DOHH2 (cell line): ENCODE measurements at regions not wholly inside any gene's neighbourhood (a gene's known extent, or its start where the extent isn't known, plus 50 kb on each side); places are given as distances from the start of the nearest gene placed in this dataset.

Experiments
- H3F3A ChIP-seq: fragments of 200-600 bp; sonication (generic), shearing (Covaris generic); 2 replicates; pipeline ENCODE4 v1.6.0; 2016; ENCODE audit warnings: antibody characterized with exemption, mild to moderate bottlenecking; ENCODE audit not compliant: control insufficient read depth, insufficient read depth
- H3K27ac ChIP-seq: fragments of 200-600 bp; sonication (generic); 2 replicates; pipeline ENCODE4 v1.5.1; 2014; ENCODE audit warnings: low read depth, mild to moderate bottlenecking, low read length, moderate library complexity
- H3K27me3 ChIP-seq: fragments of 200-600 bp; sonication (generic); 2 replicates; pipeline ENCODE4 v1.6.1; 2014; ENCODE audit warnings: mild to moderate bottlenecking, low read length, mixed read lengths; ENCODE audit not compliant: control insufficient read depth
- H3K36me3 ChIP-seq: fragments of 200-600 bp; sonication (generic); 2 replicates; pipeline ENCODE4 v1.6.1; 2014; ENCODE audit warnings: mild to moderate bottlenecking, low read length, moderate library complexity, mixed read lengths; ENCODE audit not compliant: control insufficient read depth
- H3K4me1 ChIP-seq: fragments of 200-600 bp; sonication (generic); 2 replicates; pipeline ENCODE4 v1.6.1; 2014; ENCODE audit warnings: mild to moderate bottlenecking, low read length, mixed read lengths; ENCODE audit not compliant: control insufficient read depth
- H3K4me2 ChIP-seq: fragments of 200-600 bp; sonication (generic); 2 replicates; pipeline ENCODE4 v1.6.0; 2014; ENCODE audit warnings: mild to moderate bottlenecking, low read length, moderate library complexity
- H3K4me3 ChIP-seq: fragments of 200-600 bp; sonication (generic); 2 replicates; pipeline ENCODE4 v1.5.1; 2014; ENCODE audit warnings: mild to moderate bottlenecking, low read length, mixed read lengths
- H3K79me2 ChIP-seq: fragments of 200-600 bp; sonication (generic); 2 replicates; pipeline ENCODE4 v1.6.1; 2014; ENCODE audit warnings: mild to moderate bottlenecking, low read length, mixed read lengths; ENCODE audit not compliant: control insufficient read depth
- H3K9me2 ChIP-seq: fragments of 200-600 bp; sonication (generic); replicated peaks from 2 replicates; pipeline ENCODE4 v1.6.1; 2014; ENCODE audit warnings: mild to moderate bottlenecking, low read length, mixed read lengths; ENCODE audit not compliant: control insufficient read depth
- H3K9me3 ChIP-seq: fragments of 200-600 bp; sonication (generic); 2 replicates; pipeline ENCODE4 v1.6.1; 2014; ENCODE audit warnings: antibody characterized with exemption, low read length, mixed read lengths; ENCODE audit not compliant: control insufficient read depth, insufficient read depth
- H4K20me1 ChIP-seq: fragments of 200-600 bp; sonication (generic); 2 replicates; pipeline ENCODE4 v1.6.0; 2014; ENCODE audit warnings: low read depth, mild to moderate bottlenecking, antibody characterized with exemption, low read length, moderate library complexity; ENCODE audit not compliant: control insufficient read depth, insufficient read depth
- CTCF ChIP-seq: fragments of 200-600 bp; sonication (generic); IDR thresholded peaks from one replicate; pipeline ENCODE4 v1.5.1; 2014; ENCODE audit warnings: antibody characterized with exemption, mild to moderate bottlenecking, low read depth, low read length; ENCODE audit not compliant: poor library complexity, severe bottlenecking
- EZH2phosphoT487 ChIP-seq: fragments of 200-600 bp; sonication (generic); IDR thresholded peaks from 2 replicates; pipeline ENCODE4 v1.6.1; 2017; ENCODE audit warnings: borderline replicate concordance, mild to moderate bottlenecking, antibody characterized with exemption, low read length, moderate library complexity, mixed read lengths

DNA sequence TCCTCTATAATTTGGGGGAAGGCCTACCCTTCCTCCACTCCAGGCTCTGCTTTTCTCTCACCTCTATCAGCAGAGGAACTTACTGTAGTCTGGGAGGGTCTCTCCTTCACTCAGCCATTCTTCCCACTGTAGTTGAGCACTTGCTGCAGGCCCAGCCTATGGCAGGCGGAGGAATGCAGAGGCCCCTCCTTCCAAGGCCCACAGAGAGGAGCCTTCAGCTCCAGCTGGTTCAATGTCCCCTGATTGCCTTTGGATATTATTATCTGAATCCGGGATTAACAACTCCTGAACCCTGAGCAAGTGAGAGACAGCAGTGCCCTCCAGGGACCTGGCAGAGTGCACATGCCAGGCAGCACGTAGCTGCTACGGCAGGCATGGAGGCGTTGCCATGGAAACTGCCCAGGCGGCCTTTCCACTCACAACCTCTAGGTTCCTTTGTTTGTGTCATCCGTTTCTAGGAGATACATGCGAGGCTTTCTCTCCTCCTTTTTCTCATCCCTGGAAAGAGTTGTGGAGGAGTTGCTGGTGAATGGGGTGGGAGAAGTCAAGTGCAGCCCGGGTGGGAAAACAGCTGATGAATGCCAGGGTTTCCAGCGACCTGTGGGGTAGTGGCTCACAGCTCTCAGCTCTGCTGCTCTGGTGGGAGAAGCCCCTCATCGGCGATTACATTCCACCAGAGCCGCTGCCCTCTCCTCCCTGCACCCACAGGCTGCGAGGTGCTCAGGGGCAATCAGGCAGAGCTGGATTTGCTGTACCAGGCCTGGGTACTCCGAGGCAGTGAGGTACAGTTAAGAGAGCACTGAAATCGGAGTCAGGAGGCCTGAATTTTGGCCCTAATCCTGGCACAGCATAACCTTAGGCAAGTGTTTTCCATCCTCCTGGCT, 55.3 kb upstream of the HK2 start:
- Histone ChIP-seq H3K79me2 (no peaks in the 10 kb centered on the region), H3K4me3 (no peak overlapping the region), H3F3A (no peaks in the 10 kb centered on the region), H4K20me1 (no peaks in the 10 kb centered on the region), H3K4me2 (no peak overlapping the region), H3K27ac (no peak overlapping the region), H3K9me3 (no peaks in the 10 kb centered on the region), H3K27me3 (peaks cover 5% of the 10 kb centered on the region; the same call in 1 of the 2 replicates), H3K9me2 (no peaks in the 10 kb centered on the region), H3K4me1 (no peaks in the 10 kb centered on the region), H3K36me3 (no peaks in the 10 kb centered on the region)
- TF ChIP-seq CTCF = no peak

DNA sequence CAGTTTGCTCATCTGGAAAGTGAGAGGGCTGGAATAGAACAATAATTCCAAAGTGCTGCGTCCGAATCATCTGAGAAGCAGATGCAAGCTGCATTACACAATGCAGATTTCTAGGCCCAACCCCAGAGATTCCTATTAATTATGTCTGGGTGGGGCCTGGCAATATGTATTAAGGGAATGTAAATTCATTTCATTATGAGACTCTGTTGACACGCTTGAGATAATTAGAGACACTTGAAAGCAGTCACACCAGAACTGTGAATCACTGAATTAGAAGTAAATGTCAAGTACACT, 54.7 kb upstream of the HK2 start:
- Histone ChIP-seq H3K9me3 (no peaks in the 10 kb centered on the region), H3K36me3 (no peaks in the 10 kb centered on the region), H3K27me3 (peaks cover 5% of the 10 kb centered on the region; the same call in 1 of the 2 replicates), H3K27ac (no peak overlapping the region), H3K9me2 (no peaks in the 10 kb centered on the region), H3K4me2 (no peak overlapping the region), H3K4me1 (no peaks in the 10 kb centered on the region), H3F3A (no peaks in the 10 kb centered on the region), H3K4me3 (no peak overlapping the region), H4K20me1 (no peaks in the 10 kb centered on the region), H3K79me2 (no peaks in the 10 kb centered on the region)
- TF ChIP-seq EZH2phosphoT487 (no peak), CTCF (no peak)

DNA sequence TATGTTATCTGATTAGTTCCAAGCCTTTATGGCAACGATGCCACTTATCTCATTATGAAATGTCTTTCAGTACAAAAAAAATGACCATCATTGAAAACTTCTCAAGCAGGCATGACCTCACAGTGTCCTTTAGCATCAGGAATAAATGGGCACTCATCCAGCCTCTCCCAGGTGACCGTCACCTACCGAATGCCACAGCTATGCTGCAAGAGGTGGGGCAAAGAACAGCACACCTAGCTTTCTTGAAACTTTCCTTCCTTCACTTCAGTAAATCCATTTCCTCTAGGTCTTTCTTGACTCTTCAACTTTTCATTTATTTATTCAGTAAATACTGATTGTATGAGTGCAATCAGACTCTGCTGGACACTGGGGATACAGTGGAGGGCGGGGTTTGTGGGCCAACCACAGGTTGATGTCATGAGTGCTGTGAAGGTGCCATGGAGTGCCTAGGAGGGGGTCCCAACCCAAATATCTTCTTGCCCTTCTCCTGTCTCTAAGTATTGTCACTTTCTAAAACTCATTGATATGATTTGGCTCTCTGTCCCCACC, 54.3 kb upstream of the HK2 start:
- H3K4me3 ChIP-seq = no peak overlapping the region
- no peak overlapping the region for H3K27ac ChIP-seq
- H3F3A ChIP-seq = no peaks in the 10 kb centered on the region
- no peaks in the 10 kb centered on the region for H3K9me2 ChIP-seq
- H3K36me3 ChIP-seq = no peaks in the 10 kb centered on the region
- no peak for TF ChIP-seq EZH2phosphoT487
- no peak for TF ChIP-seq CTCF
- no peaks in the 10 kb centered on the region for H4K20me1 ChIP-seq
- no peaks in the 10 kb centered on the region for H3K4me1 ChIP-seq
- peaks cover 5% of the 10 kb centered on the region; the same call in 1 of the 2 replicates for H3K27me3 ChIP-seq
- H3K9me3 ChIP-seq = no peaks in the 10 kb centered on the region
- no peaks in the 10 kb centered on the region for H3K79me2 ChIP-seq
- H3K4me2 ChIP-seq = no peak overlapping the region
